Posterior vena cava (tissue), 2 donors: ENCODE measurements at regions not wholly inside any gene's neighbourhood (a gene's known extent, or its start where the extent isn't known, plus 50 kb on each side); places are given as distances from the start of the nearest gene placed in this dataset.
"Not testable (repeated sequence)": the region's sequence is repeated elsewhere in the genome, so short reads cannot be mapped to it uniquely, and the experiment has no call there.

Experiments
- DNase-seq: peaks from one replicate; pipeline ENCODE4 v3.0.0-alpha.2; 2020; ENCODE audit warnings: low spot score
- intact Hi-C, 2 donors: fragments of 100-400 bp; cut with DNase I; formaldehyde crosslinking; loops; one replicate each; pipeline versions ENCODE4 v1.14.1 to v1.14.2; 2022 to 2023
- donor health status: DM: yes; HTN: yes; CAD: no.
- donor health status: DM: yes; HTN: yes; CAD: no.

DNA sequence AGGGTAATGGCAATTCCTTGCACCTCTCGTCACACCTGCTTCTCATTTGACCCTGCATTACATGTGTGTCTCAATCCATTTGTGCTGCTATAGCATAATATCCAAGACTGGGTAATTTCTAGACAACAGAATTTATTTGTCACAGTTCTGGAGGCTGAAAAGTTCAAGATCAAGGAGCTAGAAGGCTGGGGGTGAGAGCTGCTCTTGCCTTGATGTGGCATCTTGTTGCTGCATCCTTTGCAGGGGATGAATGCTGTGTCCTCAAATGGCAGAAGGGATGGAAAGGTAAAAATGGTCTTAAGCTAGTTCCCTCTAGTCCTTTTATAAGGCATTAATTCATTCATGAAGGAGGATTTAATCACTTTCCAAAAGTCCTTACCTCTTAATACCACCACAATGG, 323.7 kb upstream of the RPS23 start:
- no peak for DNase-seq

DNA sequence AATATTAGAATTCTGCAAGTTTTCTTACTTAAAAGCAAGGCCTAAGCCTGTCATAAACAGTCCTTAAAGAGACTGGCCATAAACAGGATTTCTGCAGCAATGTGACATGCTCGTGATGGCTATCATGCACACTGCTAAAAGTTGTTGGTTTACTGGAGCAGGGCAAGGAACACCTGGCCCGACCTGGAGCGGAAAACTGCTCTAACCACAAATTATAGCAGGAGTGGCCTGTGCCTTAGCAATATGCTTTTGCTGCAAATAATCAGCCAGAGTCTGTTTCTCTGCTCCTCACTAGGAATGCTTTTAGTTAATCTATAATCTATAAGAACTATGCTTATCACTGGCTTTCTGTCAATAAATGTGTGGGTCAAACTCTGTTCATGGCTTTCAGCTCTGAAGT, 322.9 kb upstream of the RPS23 start:
- intact Hi-C loops = no loop called here
- no peak for DNase-seq

More for the DNA sequence above, 323.7 kb upstream of the RPS23 start:
- intact Hi-C loops = no loop called here

DNA sequence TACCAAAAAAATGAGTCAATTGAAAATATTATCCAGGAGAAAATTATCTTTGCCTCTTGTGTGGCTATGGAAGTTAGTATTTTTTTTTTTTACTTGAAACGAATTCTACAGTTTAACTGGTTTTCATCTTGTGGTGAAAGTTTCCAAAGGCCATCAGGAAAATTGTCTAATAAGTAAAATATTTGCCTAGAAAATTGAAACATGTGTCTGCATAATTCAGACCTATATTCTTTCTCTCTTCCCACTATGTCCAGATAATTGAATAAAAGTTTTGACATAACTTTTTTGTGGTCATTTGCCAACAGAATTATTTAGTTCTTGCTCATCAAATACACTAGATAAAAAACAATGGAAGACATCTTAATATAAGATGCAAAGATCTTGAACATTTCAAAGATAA, 321.5 kb upstream of the RPS23 start:
- intact Hi-C loops = no loop called here
- no peak for DNase-seq

DNA sequence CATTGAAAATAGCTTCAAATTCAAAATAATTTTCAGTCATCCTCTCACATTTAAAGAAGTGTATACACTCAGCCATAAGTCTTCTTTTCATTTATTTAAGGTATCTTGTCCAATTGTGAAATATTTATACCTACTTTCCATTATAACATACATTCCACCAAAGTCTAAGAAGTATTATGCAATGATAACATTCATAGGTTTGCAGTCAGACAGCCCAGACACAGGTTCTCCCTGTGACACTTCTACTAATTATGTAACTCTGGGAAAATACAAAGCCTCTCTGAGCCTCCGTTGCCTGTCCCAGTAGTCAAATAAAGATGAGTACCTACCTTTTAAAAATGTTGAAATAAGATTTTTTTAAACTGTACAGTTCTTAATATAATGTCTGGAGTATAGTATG, 320.9 kb upstream of the RPS23 start:
- intact Hi-C loops = no loop called here
- no peak for DNase-seq

DNA sequence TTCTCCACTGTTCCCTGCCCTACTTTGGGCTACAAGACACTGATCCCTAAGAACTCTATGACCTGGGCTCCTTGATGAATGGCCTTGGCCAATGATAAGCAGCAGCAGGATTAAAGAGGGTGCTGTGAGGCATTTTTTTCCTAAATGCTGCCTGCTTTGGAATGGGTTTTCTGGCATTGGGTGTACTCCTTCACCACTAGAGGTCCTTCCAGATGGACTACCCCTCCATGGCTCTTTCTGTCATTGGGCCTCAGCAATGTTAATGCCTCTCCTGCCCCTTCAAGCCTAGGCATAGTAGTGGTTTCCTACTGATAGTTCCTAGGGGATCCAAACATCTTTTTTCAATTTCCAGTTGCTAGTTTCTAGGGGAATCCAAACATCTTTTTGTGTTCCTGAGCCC, 319.3 kb upstream of the RPS23 start:
- DNase-seq = no peak

DNA sequence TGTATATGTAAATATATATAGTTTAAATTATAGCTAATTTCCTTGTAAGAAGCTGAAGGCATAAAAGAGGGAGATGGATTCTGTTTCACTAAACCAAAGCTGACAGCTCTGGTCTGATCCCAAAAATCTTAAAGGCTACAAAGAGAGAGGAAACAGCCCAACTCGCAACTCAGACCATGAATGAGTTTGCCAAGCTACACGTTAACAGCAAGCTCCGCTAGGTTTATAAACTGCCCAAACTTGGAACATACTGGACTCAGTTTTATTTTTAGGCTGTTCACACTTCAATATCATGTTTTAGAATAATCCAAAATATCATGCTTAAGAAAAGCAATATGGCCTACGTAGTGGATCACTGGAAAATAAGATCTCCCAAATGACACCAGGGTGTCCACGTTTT, 318.3 kb upstream of the RPS23 start:
- intact Hi-C loops = no loop called here
- no peak for DNase-seq

More for the DNA sequence above, 319.3 kb upstream of the RPS23 start:
- intact Hi-C loops = no loop called here

DNA sequence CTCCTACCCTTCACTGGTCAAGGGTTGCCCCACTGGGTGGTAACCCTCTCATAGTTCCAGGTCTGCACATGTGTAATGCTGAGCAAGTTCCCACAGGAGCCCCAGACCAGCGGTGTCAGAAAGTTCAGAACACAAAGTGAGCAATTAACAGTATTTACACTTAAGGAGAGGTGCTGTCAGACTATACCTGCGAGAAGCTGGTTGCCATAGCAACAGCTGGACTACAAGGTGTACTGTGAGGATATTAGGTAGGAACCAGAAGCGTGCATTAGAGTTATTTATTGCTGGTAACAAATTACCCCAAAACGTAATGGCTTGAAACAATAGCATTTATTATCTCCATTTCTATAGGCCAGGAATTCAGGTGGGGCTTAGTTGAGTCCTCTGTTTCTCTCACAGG, 317.0 kb upstream of the RPS23 start:
- intact Hi-C loops = no loop called here
- DNase-seq = no peak

DNA sequence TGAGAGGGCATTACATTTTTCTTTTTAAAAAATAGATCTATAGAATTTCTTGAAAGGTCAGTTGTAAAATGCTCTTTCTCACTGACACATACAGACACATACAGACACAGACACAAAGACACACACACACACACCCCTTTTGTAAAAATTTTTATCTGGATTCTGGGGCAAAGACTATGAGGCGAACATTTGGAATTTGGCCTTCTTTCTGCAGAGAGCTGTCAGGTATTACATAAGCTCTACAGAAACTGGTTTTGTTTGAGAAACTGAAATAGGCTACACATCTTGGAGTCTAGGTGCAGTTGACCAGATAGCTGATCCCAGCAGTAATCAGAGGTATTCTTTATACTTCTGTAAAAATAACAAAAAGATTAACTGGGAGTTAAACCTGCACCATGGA, 315.9 kb upstream of the RPS23 start:
- intact Hi-C loops = no loop called here
- no peak for DNase-seq

DNA sequence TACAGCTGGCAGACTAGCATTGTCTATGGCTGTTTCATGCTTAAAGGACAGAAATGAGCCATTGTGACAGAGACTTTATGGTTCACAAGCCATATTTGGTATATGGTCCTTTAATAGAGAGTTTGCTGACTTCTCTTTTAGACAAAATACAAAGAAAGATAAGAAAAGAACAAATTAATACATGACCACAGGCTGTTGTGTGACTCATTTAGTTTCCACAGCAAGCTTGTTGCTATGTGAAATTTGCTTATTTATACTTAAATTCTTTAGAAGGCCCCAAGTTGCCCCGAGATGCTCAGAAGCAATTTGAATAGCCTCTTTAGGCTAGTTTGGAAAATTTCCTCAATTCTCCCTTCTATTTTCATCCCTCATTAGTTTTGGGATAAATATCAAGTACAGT, 315.3 kb upstream of the RPS23 start:
- intact Hi-C loops = no loop called here
- DNase-seq = no peak

DNA sequence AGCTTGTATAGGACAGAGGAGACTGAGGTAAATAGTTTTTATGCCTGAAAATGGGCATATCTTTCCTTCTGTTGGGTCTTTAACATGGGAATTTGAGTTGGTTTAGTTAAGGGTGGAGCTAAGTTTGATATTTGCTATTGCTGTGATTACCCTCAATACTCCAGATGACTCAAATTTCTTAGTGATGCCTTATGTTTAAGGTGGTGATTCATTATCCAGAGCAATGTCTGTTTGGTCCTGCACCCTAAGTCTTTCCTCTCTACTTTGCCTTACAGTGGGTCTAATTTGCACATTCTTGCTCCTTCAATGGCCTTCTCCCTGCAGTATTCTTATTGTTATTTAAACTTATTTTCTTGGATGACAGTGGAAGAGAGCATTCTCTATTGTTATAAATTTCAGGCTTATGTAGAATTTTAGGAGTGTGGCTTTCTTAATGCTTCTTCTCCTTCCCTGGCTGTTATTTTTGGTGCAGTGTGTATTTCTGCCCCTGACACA, 312.9 kb upstream of the RPS23 start:
- intact Hi-C loops = no loop called here
- DNase-seq = no peak

DNA sequence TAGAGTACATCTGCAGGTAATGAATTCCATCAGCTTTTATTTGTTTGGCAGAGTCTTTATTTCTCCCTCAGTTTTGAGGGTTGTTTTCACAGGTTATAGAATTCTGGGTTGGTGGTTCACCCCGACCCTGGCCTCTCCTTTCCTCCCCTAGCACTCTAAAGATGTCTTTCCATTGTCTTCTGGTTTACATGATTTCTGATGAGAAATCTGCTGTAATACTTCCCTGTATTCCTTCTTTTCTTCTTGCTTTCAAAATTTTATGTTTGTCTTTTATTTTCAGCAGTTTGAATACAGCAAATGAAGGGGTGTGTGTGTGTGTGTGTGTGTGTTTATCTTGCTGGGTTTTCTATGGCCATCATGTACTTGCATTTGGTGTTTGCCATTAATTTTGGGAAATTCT, 312.0 kb upstream of the RPS23 start:
- DNase-seq = no peak
- intact Hi-C loops = no loop called here

DNA sequence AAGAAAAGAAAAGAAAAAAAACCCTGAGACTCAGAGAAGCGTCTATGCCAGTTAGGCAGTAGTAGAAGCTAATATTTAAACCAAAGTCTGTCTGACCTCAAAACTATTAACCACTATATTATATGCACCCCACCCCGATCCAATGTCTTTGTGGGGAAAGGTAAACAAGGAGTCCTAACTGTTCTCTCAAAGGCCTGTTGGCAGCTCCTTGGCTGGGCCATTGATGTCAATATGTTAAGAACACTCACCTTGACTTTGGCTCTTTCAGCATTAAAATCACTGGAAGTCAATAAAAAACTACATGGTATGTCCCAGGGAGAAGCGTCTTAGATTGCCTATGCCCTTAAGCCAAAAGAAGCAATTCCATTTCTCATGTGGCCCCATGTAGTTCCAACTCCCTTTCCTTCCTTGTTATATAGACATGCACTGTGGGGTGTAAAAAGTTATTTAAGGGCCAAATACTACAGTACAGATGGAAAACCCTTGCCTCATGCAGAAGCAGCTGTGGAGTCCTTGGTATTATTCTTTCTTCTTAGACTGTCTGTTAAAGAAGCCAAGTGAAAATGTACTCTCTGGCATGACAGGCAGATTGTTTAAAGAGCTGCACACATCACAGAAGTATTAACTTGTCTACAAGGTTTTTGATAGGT, 308.6 kb upstream of the RPS23 start:
- intact Hi-C loops = no loop called here
- no peak for DNase-seq

DNA sequence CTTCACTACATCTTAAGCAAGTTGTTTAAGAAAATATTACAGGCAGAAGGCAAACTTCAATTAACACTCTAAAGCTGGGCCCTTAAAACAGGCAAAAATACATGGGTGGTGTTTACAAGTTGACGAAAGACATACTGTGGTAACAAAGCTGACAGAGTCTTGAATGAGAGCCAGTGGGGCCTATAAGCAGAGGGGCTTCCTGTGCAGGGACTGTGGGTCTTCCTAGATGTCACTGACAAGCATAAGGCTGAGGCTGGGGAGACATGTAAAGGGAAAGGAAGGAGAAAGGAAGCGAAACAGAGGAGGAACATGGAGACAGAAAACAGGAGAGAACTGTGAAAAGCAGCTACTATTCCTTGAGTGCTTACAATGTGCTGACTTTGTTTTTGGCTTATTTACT, 308.0 kb upstream of the RPS23 start:
- no peak for DNase-seq
- intact Hi-C loops = no loop called here

DNA sequence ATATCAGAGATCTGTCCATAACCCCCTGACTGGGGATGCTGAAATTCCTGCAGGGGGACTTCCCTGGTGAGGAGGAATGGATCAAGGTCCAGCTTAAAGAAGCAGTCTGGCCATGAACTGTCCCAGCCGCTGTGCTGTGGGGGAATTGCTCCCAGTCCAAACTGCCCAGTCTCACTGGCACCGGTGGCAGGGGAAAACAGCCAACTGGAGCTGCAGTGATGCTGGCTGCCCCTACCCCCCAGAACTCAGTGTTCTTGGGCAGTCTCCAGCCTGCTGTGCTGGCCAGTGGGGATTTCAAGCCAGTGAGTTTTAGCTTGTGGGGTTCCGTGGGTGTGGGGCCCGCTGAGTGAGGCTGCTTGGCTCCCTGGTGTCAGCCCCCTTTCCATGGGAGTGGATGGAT, 306.5 kb upstream of the RPS23 start:
- intact Hi-C loops = no loop called here
- peak; percentile 69 for DNase-seq

DNA sequence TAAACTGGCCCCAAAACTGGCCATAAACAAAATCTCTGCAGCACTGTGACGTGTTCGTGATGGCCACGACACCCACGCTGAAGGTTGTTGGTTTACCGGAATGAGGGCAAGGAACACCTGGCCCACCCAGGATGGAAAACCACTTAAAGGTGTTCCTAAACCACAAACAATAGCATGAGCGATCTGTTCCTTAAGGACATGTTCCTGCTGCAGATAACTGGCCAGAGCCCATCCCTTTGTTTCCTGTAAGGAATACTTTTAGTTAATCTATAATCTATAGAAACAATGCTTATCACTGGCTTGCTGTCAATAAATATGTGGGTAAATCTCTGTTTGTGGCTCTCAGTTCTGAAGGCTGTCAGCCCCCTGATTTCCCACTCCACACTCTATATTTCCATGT, 305.2 kb upstream of the RPS23 start:
- intact Hi-C loops, DNase-seq: not testable (repeated sequence)

DNA sequence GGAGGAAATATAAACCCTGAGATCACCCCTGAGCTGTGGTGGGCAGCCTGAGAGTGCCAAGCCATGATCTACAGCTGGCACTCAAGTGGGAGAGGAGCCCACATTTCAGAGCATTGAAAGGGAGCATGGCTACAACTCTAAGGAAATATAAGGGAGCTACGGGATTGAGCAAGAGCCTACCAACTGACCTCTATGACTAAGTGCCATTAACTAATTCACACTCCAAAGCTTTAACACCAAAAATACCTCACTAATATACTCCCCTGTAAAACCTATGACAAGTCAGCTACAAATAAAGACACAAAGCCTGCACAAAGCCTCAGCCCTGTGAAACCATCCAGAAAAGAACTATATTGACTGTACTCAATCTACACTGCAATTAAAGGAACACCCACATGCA, 286.8 kb upstream of the RPS23 start:
- no peak for DNase-seq
- intact Hi-C loops = loop anchor here in 1 of 2 donors (5.0 kb wide), 1 partner anchor 268 kb away; no protein-coding TSS in a partner anchor

DNA sequence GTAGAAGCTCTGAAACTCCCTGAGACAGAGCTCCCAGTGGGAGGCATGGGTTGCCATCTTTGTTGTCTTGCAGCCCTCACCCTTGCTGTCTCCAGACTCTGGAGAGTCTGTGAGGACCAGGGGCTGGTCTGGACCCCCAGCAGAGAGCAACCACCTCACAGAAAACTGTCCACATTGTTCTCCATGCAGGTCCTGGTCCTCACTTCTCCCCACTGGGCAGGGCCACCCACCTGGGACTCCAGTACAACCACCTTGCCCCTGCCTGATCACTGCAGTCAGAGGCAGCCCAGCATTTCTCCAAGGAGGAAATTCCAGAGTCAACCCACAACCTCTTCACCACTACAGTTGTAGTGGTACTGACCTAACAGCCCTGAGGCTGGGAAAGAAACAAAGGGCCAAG, 285.6 kb upstream of the RPS23 start:
- DNase-seq = no peak
- intact Hi-C loops = loop anchor here in 1 of 2 donors (5.0 kb wide), 1 partner anchor 266 kb away; no protein-coding TSS in a partner anchor

DNA sequence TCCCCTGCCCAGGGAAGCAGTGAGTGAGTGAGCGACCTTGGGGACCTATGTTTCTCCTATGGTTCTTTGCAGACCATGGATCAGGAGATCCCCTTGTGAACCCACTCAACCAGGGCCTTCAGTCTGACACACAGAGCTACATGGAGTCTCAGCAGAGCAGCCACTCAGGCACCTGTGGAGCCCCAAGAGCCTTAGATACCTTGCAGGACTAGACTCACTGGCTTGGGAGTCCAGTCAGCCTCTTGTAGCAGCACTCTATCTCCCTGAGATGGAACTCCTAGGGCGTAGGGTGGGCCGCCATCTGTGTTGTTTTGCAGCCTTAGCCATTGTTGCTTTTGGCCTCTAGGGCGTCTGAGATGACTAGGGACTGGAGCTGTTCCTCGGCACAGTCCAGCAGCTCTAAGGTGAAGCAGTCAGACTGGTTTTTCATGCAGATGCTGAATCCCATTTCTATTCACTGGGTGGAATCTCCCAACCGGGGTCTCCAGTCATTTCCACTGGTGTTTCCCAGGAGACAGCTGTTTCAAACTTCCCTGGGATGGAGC, 284.6 kb upstream of the RPS23 start:
- intact Hi-C loops = loop anchor here in 1 of 2 donors (5.0 kb wide), 1 partner anchor 265 kb away; no protein-coding TSS in a partner anchor
- DNase-seq = no peak

DNA sequence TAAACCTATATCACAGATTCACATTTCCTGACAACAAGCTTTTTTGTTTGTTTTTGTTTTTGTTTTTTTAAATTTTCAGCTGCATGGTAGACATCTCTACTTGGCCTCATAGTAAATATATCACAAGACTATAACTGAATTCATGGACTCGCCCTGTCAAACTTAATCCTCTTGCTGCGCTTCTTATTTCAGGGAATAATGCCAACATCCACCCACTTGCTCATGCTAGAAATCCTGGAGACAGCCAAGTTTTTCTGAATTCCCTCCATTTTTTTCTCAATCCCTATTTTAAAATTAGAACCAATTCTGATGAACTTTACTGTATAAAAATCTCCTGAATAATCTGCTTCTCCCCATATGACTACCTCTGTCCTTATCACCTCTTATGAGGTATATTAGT, 283.6 kb upstream of the RPS23 start:
- DNase-seq = no peak
- intact Hi-C loops = loop anchor here in 1 of 2 donors (5.0 kb wide), 1 partner anchor 264 kb away; no protein-coding TSS in a partner anchor

DNA sequence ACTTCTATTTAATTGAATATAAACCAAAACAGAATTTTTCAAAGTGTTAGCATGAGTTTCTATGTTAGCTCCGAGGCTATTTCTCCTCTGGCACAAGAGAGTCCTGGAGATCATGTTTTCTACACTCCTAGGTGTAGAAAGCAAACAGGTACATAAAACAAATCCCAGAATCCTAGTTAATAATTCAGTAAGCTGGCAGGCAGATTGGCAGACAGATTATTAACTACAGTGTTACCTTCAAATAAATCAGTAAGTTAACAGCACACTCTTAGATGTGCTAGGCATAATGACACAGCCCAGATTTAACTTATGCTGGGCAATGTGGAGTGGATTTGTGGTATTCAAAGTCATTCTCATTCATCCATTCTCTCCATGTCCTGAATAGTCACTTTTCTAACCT, 282.8 kb upstream of the RPS23 start:
- DNase-seq = no peak
- intact Hi-C loops = loop anchor here in 1 of 2 donors (5.0 kb wide), 1 partner anchor 264 kb away; no protein-coding TSS in a partner anchor

DNA sequence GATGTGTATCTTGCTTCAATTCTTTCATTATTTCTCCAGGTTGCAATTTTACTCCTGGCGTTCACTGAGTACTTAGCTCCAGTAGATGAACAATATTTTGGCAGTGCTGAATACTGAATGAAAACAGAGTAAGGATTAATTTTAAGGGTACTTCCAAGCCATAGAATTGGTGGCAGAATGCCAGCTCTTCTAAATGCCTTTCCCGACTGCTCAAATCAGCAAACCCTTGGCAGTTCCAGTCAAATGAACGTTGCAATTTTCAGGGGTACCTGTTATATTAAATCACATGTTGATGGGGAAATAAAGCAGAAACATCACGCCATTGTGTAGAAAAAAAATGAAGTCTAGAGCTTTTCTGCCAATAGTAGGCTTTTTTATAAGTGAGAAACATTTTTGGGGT, 282.4 kb upstream of the RPS23 start:
- intact Hi-C loops = loop anchor here in 1 of 2 donors (5.0 kb wide), 1 partner anchor 263 kb away; no protein-coding TSS in a partner anchor
- no peak for DNase-seq
